GM18498 (cell line): ENCODE measurements at regions not wholly inside any gene's neighbourhood (a gene's known extent, or its start where the extent isn't known, plus 50 kb on each side); places are given as distances from the start of the nearest gene placed in this dataset.

Experiments used
- ATAC-seq: cut with Tn5 transposase; IDR thresholded peaks from one replicate; pipeline ENCODE4 v1.9.1; 2021; ENCODE audit warnings: mild to moderate bottlenecking, moderate library complexity; ENCODE audit not compliant: unreplicated experiment

- no peak for ATAC-seq
Measured at GRCh38 chr1:63710308-63710707, 63.5 kb upstream of the ROR1 start.

- no peak for ATAC-seq
Measured at GRCh38 chr1:63710761-63711380, 62.9 kb upstream of the ROR1 start.

GRCh38 chr1:63713041-63713440 is 60.8 kb upstream of the ROR1 start:
- ATAC-seq: no peak

DNA sequence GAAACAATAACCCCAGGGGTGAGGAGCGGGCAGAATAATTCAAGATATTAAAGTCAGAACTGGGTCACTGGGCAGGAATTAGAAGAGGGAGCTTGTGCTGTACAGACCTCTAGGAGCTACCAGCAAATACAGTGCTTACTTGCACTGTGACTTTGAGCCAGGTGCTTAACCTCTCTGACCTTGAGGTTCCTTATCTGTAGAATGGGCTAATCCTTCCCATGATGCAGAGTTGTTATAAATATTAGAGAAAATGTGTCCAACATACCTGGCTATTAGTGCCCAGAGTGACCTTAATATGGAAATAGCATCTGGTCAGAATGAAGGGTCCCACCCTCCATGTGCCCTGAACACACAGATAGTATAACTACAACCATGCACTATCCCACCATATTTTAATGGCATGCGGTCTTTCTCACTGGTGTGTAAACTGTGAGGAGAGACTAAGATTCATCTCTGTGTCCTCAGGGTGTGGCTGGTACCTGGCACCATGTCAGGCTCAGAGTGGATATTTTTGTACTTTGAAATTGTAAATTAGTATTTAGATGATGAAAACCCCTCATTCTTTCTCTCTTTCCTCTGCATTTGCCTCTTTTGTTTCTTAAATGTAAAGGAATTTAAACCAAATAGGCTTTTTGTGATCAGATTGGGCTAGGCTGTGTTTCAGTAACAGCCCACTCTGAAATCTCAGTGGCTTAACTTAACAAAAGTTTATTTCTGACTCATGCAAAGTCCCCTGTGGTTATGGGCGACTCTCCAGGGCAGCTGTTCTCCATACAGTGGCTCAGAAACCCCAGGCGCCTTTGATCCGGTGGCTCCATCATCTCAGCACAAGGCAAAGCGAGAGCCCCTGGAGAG is 60.0 kb upstream of the ROR1 start:
- peak; percentile 57 for ATAC-seq

DNA sequence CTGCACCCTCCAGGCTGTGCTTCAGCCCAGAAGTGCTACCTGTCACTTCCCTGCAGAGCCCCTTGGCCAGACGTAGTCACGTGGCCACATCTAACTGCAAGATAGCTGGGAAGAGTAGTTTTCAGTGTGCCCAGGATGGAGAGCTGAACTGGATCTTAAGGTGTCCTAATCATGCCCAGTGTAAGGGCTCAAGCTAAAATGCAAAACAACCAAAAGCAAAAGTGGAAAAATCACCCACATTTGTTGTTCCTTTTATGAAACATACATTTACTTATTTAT is 59.4 kb upstream of the ROR1 start:
- no peak for ATAC-seq

- no peak for ATAC-seq
Measured at GRCh38 chr1:63717511-63718065, 56.2 kb upstream of the ROR1 start.

DNA sequence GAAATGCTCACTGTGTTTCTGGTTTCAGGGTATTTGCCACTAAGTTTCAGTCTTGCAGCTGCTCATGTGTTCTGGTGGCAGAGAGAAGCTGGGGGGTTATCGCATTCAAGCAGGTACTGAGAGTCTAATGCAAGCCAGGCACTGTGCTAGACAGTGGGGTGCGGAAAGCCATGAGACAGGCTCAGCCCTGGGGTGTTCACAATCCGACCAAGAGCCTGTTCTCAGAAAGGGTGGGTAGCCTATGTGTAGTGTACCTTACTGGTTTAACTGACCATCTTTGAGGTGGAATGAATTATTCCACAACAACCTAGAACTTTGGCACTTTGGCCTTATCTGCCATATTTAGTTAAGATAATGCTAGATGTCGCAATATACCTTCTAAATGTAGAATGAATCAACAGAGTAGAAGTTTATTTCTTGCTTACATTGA is 55.3 kb upstream of the ROR1 start:
- ATAC-seq: no peak

DNA sequence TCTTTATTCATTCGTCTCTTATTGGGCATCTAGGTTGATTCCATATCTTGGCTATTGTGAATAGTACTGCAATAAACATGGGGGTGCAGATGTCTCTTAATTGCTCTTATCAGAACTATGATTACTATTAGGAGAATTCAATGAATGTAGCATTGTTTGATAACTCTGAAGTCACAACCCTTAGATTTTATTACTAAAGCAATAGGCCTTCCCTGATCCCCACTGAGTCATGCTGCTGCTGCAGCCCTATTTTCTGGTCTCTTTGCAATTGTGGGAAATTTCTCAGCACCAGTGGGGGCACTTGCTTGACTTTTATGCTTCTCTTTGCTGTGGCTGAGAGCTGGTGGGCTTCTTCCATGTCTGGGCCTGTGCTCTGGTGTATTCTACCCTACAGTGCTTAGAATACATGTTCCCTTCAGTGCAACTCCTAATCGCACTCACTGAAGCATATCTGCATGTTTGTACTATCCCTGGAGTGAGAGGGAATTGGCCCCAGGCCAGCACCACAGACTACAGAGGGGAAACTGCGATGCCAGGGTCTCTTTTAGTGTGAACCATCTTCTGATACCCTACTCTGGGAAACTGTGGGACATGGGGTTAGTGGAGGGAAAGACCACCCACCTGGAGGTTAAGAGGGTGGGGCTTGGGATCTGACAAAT is 52.2 kb upstream of the ROR1 start:
- no peak for ATAC-seq

DNA sequence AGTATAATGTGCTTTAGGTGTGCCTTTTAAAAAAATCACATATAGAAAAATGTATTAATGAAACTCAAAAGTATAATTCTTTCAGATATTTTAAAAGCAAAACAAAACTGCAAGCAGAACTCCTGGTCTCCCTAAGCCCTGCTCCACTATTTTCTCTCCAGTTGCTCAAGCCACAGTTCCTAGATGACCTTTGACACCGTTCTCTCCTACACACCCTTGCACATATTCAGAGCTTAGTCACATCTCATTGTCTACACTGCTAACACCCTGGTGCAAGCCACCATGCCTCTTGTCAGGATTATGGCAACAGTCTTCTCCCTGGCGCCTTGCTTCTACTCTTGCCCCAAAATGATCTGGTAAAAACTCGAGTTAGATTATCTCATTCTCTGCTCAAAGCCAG is 50.2 kb upstream of the ROR1 start:
- ATAC-seq: no peak
